HS-27A (cell line): ENCODE measurements at regions not wholly inside any gene's neighbourhood (a gene's known extent, or its start where the extent isn't known, plus 50 kb on each side); places are given as distances from the start of the nearest gene placed in this dataset.
A peak's percentile ranks its signal among the peaks of the same experiment; 100 is the strongest.

Source experiments
- DNase-seq: peaks from one replicate; pipeline ENCODE4 v3.0.0-alpha.2; 2012; ENCODE audit warnings: low read depth, missing footprints

- DNase-seq = no peak
These were observed 382.3 kb downstream of the PCNX1 start for GRCh38 chr14:71289536-71289935.

GRCh38 chr14:71290301-71290700, 383.0 kb downstream of the PCNX1 start:
- DNase-seq = no peak

DNA sequence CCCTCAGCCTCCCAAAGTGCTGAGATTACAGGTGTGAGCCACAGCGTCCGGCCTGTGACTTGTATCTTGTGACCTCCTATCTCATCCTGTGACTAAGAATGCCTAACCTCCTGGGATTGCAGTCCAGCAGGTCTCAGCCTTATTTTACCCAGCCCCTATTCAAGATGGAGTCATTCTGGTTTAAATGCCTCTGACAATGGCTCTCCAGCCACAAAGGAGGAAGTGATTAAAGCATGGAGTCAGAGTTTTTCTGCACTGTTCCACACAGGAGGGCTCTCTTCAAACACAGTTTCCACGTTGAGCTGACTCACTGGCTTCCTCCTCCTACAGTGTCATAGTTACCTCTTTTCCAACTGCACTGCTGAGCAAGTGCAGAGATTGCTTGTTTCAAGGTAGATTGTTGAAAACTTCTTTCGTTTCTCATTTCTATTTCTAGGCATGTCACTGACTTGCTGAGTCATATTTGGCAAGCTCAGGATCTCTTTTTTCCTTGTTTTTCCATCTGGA, 383.8 kb downstream of the PCNX1 start:
- no peak for DNase-seq

- no peak for DNase-seq
These were observed 388.9 kb downstream of the PCNX1 start for GRCh38 chr14:71296184-71296583.

GRCh38 chr14:71300566-71301330, 393.5 kb downstream of the PCNX1 start:
- DNase-seq = no peak

GRCh38 chr14:71301611-71302010, 394.4 kb downstream of the PCNX1 start:
- no peak for DNase-seq

- no peak for DNase-seq
These were observed 397.4 kb downstream of the PCNX1 start for GRCh38 chr14:71304690-71305089.

GRCh38 chr14:71308671-71309070, 401.4 kb downstream of the PCNX1 start:
- no peak for DNase-seq

DNA sequence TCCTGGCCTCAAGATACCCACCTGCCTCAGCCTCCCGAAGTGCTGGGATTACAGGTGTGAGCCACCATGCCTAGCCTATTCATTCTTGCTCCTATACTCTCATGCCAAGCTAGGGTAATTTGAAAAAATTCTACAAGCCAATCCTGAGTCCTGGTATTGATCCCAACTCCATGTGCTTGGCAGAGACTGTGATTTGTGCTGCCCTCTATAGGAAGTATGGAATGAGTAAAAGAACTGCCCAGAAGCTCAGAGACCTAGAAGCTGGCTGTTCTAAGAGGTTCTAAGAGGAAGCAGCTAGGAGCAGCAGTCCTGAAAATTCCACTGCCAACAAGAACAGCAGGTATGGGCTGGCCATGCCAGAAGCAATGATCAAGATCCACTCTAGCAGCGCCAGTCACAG, 402.5 kb downstream of the PCNX1 start:
- DNase-seq = no peak

GRCh38 chr14:71311061-71311460, 403.8 kb downstream of the PCNX1 start:
- DNase-seq = no peak

DNA sequence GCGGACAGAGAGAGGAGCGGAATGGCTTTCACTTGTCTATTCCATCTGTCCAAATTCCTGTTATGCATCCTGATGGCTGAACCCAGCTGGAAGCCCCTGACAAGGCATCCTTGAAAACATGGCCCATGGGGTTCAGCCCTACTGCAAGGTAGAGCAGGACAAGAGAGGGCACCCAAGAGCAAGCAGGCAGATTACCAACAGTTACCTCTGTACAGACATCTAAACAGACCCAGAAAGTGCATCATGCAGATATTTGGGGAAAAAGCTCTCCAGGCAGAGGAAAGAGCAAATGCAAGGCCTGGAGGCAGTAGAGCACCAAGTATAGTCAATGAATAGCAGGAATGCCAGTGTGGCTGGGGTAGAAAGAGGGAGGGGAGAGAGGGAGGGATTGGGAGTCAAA, 407.5 kb downstream of the PCNX1 start:
- DNase-seq = no peak

DNA sequence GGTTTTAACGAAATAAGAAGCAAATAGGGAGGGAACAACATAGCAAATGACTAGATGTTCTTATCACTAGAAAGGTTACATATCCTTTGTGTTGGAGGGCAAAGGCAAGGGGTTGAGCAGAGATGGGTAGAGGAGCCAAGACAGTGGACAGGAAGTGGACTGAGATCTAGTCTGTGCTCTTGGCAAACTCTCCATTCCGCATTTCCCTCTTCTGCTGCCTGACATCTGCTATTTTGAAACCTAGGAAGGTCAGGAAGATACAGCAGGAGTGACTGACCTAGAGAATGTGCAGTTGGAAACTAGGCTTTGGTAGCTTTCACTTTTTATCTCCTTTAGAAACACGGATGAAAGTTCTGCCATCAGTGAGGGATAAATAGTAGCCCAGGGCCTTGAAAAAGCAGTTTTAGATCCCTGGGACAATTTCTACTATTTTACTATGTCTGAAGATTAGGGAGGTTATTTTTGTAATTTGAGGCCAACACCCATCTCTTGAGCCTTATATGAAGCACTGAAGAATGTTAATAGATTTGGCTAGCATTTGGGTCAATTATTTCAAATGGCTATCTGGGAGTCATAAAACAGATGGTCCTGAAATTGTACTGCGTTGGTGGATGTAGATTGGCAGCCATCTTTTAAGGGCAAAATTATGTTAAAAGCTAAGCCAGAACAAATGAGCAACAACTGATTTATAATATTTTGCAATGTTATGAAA, 410.3 kb downstream of the PCNX1 start:
- DNase-seq = no peak

GRCh38 chr14:71318097-71318459, 410.8 kb downstream of the PCNX1 start:
- DNase-seq = no peak

- DNase-seq = no peak
These were observed 412.4 kb downstream of the PCNX1 start for GRCh38 chr14:71319666-71320065.

DNA sequence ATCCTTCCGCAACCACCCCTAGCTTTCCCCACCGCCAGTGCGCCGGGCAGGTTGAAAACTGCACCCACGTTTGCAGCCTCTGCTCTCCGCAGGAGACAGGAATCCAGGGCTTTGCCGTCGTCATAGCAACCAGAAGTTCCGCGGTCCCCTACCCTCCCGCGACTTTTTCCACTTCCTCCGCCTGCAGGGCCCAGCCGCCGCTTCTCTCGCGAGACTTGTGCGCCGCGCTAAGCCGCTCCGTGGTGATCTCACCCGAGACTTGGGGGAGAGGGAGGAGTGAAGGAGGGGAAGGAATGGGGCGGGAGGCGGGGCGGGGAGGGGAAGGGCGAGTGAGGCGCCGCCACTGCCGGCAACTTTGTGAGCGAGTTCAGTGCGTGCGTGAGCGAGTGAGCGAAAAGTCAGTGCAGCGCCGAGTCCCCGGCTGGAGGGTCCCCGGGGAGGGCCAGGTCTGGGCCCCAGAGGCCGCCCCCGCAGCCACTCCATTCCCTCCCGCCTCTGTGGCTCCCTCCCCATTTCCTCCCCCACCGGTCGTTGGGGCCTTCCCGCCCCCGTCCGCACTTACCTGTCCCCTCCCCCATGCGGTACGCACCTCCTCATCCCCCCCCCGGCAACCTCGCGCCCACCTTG, 413.0 kb downstream of the PCNX1 start, which contains the start of gene SIPA1L1:
SIPA1L1 (plus strand) TSS at position 370 of the 627 bp plus-strand sequence.
- peak; percentile 90 for DNase-seq

GRCh38 chr14:71320734-71321573, 413.7 kb downstream of the PCNX1 start:
- no peak for DNase-seq

- DNase-seq = peak; percentile 22
These were observed 414.5 kb downstream of the PCNX1 start for GRCh38 chr14:71321574-71322315.

GRCh38 chr14:71322655-71323250, 415.5 kb downstream of the PCNX1 start:
- DNase-seq = no peak

- no peak for DNase-seq
These were observed 417.6 kb downstream of the PCNX1 start for GRCh38 chr14:71324767-71325272.

GRCh38 chr14:71327691-71328090, 420.4 kb downstream of the PCNX1 start:
- no peak for DNase-seq

GRCh38 chr14:71328183-71328582, 420.9 kb downstream of the PCNX1 start:
- no peak for DNase-seq
